Smooth muscle cell (in vitro differentiated cells): ENCODE measurements at regions not wholly inside any gene's neighbourhood (a gene's known extent, or its start where the extent isn't known, plus 50 kb on each side); places are given as distances from the start of the nearest gene placed in this dataset.

Experiments used
- DNase-seq: peaks from one replicate; lab custom pipeline; 2025; ENCODE audit not compliant: unreplicated experiment; lab: John Stamatoyannopoulos, UW
- H2AFZ ChIP-seq: fragments of 200-600 bp; sonication (generic); 2 replicates; pipeline ENCODE4 v1.6.0; 2016; ENCODE audit warnings: antibody characterized with exemption, low read depth, mild to moderate bottlenecking
- H3F3A ChIP-seq: fragments of 200-600 bp; sonication (generic); 2 replicates; pipeline ENCODE4 v1.6.0; 2017; ENCODE audit warnings: antibody characterized with exemption, low read depth
- H3K27ac ChIP-seq: fragments of 200-600 bp; sonication (generic); 2 replicates; pipeline ENCODE4 v1.5.1; 2016; ENCODE audit warnings: low read depth, mild to moderate bottlenecking
- H3K27me3 ChIP-seq: fragments of 200-600 bp; sonication (generic); 2 replicates; pipeline ENCODE4 v1.6.1; 2016; ENCODE audit warnings: low read depth, mild to moderate bottlenecking
- H3K36me3 ChIP-seq: fragments of 200-600 bp; sonication (generic); 2 replicates; pipeline ENCODE4 v1.5.1; 2016; ENCODE audit warnings: low read depth
- H3K4me1 ChIP-seq: fragments of 200-600 bp; sonication (generic); 2 replicates; pipeline ENCODE4 v1.5.1; 2016; ENCODE audit warnings: low read depth
- H3K4me2 ChIP-seq: fragments of 200-600 bp; sonication (generic); 2 replicates; pipeline ENCODE4 v1.6.0; 2016; ENCODE audit warnings: mild to moderate bottlenecking
- H3K4me3 ChIP-seq: fragments of 200-600 bp; sonication (generic); 2 replicates; pipeline ENCODE4 v1.5.1; 2016; ENCODE audit warnings: mild to moderate bottlenecking
- H3K79me2 ChIP-seq: fragments of 200-600 bp; sonication (generic); 2 replicates; pipeline ENCODE4 v1.6.0; 2016; ENCODE audit warnings: low read depth, mild to moderate bottlenecking
- H3K9ac ChIP-seq: fragments of 200-600 bp; sonication (generic); 2 replicates; pipeline ENCODE4 v1.6.0; 2016; ENCODE audit warnings: low read depth
- H3K9me3 ChIP-seq: fragments of 200-600 bp; sonication (generic); replicated peaks from 2 replicates; pipeline ENCODE4 v1.5.1; 2016; ENCODE audit warnings: low read depth
- H4K20me1 ChIP-seq: fragments of 200-600 bp; sonication (generic); 2 replicates; pipeline ENCODE4 v1.6.0; 2016; ENCODE audit warnings: low read depth
- CTCF ChIP-seq: fragments of 200-600 bp; sonication (generic); IDR thresholded peaks from 2 replicates; pipeline ENCODE4 v1.5.1; 2017; ENCODE audit warnings: borderline replicate concordance, mild to moderate bottlenecking, antibody characterized with exemption; ENCODE audit not compliant: insufficient read depth, poor library complexity, severe bottlenecking
- WGBS: methylation state at CpG from one replicate; pipeline ENCODE4 v1.1.7; 2016; ENCODE audit warnings: low lambda C conversion rate; 5-methylcytosine and 5-hydroxymethylcytosine counted together

- WGBS = 89% methylated on average over 4 of the region's 4 CpGs
Observed at GRCh38 chr4:154039435-154040343, 250.8 kb upstream of the SFRP2 start.

DNA sequence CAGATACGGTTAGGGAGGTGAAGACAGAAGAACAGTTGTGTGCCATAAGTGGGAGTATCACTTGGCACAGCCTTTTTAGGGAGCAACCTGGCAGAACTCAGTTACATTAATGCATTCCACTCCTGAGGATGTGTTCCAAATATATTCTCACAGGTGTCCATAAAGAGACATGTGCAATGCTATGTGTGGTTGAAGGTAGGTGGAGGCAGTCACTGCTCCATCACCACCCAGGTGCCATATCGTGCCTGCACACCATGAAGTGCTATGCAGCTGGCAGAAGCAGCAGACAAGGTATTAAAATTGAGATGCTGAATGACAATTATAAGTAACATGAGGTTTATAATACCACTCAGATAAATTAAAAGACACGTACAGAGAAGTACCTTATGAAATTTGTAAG, 248.0 kb upstream of the SFRP2 start:
- no peaks in the 10 kb centered on the region for H3F3A ChIP-seq
- no peak overlapping the region for H3K27ac ChIP-seq
- no peak overlapping the region for H3K4me3 ChIP-seq
- H3K9ac ChIP-seq = no peak overlapping the region
- H3K4me2 ChIP-seq = no peak overlapping the region
- no peaks in the 10 kb centered on the region for H3K79me2 ChIP-seq
- no peaks in the 10 kb centered on the region for H4K20me1 ChIP-seq
- no peak overlapping the region for H2AFZ ChIP-seq
- H3K4me1 ChIP-seq = no peaks in the 10 kb centered on the region
- no peaks in the 10 kb centered on the region for H3K36me3 ChIP-seq
- no peaks in the 10 kb centered on the region for H3K27me3 ChIP-seq
- TF ChIP-seq CTCF = no peak
- no peak for DNase-seq
- no peaks in the 10 kb centered on the region for H3K9me3 ChIP-seq
- 81% methylated on average over 3 of the region's 3 CpGs for WGBS

More at GRCh38 chr4:154039435-154040343, 250.8 kb upstream of the SFRP2 start:
- TF ChIP-seq CTCF = no peak
- Histone ChIP-seq H3K4me1 (no peaks in the 10 kb centered on the region), H3K4me3 (no peak overlapping the region), H3K27ac (no peak overlapping the region), H3K36me3 (no peaks in the 10 kb centered on the region), H3K4me2 (no peak overlapping the region), H3K27me3 (no peaks in the 10 kb centered on the region), H3K9me3 (no peaks in the 10 kb centered on the region), H4K20me1 (no peaks in the 10 kb centered on the region), H3F3A (no peaks in the 10 kb centered on the region), H2AFZ (no peak overlapping the region), H3K79me2 (no peaks in the 10 kb centered on the region), H3K9ac (no peak overlapping the region)
- no peak for DNase-seq

- Histone ChIP-seq H3K4me2 (no peak overlapping the region), H3K9me3 (no peaks in the 10 kb centered on the region), H3K4me1 (no peaks in the 10 kb centered on the region), H3K79me2 (no peaks in the 10 kb centered on the region), H3K4me3 (no peak overlapping the region), H3F3A (no peaks in the 10 kb centered on the region), H3K36me3 (no peaks in the 10 kb centered on the region), H3K27me3 (peaks cover 2% of the 10 kb centered on the region), H4K20me1 (no peaks in the 10 kb centered on the region), H2AFZ (no peak overlapping the region), H3K9ac (no peak overlapping the region), H3K27ac (no peak overlapping the region)
- no peak for TF ChIP-seq CTCF
- WGBS = 88% methylated on average over 1 of the region's 1 CpG
- no peak for DNase-seq
Observed at GRCh38 chr4:154035341-154035740, 246.5 kb upstream of the SFRP2 start.

DNA sequence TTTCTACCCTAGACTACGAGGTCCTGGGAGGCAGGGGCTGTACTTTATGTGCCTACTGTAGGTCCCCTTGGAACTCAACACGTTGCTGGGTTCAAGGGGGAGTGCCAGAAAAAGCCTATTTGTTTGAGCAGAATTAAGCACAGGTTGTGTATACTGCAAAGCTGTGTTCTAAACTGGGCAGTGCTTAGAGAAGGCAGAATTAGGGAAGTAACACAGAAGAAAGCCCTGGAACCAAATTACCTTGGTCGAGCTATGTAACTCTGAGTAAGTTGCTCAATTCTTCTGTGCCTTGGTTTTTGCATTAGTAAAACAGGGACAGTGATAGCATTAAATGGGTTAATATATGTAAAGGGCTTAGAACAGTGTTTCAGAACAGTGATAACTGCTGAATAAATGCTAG, 245.0 kb upstream of the SFRP2 start:
- Histone ChIP-seq H3K9me3 (no peaks in the 10 kb centered on the region), H3K9ac (no peak overlapping the region), H3K4me2 (no peak overlapping the region), H3K27me3 (peaks cover 13% of the 10 kb centered on the region), H2AFZ (no peak overlapping the region), H3K36me3 (no peaks in the 10 kb centered on the region), H3K79me2 (no peaks in the 10 kb centered on the region), H3K27ac (no peak overlapping the region), H3F3A (no peaks in the 10 kb centered on the region), H3K4me1 (no peaks in the 10 kb centered on the region), H4K20me1 (no peaks in the 10 kb centered on the region), H3K4me3 (no peak overlapping the region)
- WGBS = 78% methylated on average over 3 of the region's 3 CpGs
- TF ChIP-seq CTCF = no peak
- no peak for DNase-seq
